ENCODE measurements at regions not wholly inside any gene's neighbourhood (a gene's known extent, or its start where the extent isn't known, plus 50 kb on each side); places are given as distances from the start of the nearest gene placed in this dataset.

DNA sequence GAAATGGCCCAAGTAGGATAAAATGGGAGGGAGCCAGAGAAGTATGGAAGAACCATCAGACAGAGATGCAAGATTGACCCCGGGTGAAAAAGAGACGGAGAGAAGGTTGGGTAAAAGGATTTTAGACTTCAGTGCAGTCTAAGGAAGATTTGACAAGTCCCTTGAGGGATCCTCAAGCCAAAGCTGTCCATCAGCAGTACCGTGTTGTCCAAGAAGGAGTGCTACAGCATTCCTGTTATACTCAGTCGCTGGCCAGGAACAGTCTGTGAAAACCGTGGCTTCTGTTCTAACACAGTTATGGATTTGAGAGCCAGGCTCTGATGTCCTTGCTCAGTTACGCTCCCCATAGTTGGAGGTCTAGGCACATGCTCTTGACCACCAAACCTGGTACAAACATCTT is 383.9 kb upstream of the DAB2 start:
- ChIA-PET CTCF (no interaction called here), POLR2A (no interaction called here)
- no peak for DNase-seq (ENCODE audit: extremely low spot score)
- TF ChIP-seq FOXM1 (IDR thresholded peaks at IDR 0.05; ENCODE audit: borderline replicate concordance) (no peak), FOXK2 (IDR thresholded peaks at IDR 0.05) (no peak), LEF1 (IDR thresholded peaks at IDR 0.05; ENCODE audit: borderline replicate concordance) (no peak), HDGF (IDR thresholded peaks at IDR 0.05; ENCODE audit: borderline replicate concordance) (no peak), FOXA1 (IDR thresholded peaks at IDR 0.05) (no peak), ZNF384 (IDR thresholded peaks at IDR 0.05) (no peak), ARNT (IDR thresholded peaks at IDR 0.05) (no peak), TARDBP (IDR thresholded peaks at IDR 0.05) (no peak), SP1 (IDR thresholded peaks at IDR 0.05) (no peak), CTBP1 (IDR thresholded peaks at IDR 0.05; ENCODE audit: borderline replicate concordance) (no peak)
- TF ChIP-seq, protein P1, sequence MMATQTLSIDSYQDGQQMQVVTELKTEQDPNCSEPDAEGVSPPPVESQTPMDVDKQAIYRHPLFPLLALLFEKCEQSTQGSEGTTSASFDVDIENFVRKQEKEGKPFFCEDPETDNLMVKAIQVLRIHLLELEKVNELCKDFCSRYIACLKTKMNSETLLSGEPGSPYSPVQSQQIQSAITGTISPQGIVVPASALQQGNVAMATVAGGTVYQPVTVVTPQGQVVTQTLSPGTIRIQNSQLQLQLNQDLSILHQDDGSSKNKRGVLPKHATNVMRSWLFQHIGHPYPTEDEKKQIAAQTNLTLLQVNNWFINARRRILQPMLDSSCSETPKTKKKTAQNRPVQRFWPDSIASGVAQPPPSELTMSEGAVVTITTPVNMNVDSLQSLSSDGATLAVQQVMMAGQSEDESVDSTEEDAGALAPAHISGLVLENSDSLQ (IDR thresholded peaks at IDR 0.05) = no peak

DNA sequence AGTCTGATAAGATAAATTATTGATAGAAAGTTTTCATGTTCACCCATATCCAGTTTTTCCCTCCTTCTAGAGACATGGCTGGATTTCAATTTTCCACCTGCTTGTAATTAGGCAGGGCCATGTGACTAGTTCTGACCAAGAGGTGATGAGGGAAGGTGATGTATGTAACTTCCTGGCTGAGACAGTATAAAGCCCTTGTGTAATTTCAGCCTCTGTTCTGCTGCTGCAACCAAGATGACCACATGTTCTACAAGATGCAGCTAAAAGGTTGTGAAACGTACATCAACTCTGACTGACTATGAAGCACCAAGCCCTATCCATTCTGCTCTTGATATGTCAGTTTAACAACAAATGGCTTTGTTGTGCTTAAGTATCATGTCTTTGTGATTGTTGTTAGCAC is 376.5 kb upstream of the DAB2 start:
- ChIA-PET POLR2A (no interaction called here), CTCF (no interaction called here)
- no peak for DNase-seq (ENCODE audit: extremely low spot score)
- TF ChIP-seq TARDBP (IDR thresholded peaks at IDR 0.05) (no peak), FOXM1 (IDR thresholded peaks at IDR 0.05; ENCODE audit: borderline replicate concordance) (no peak), SP1 (IDR thresholded peaks at IDR 0.05) (no peak), LEF1 (IDR thresholded peaks at IDR 0.05; ENCODE audit: borderline replicate concordance) (no peak), SUZ12 (IDR thresholded peaks at IDR 0.05) (no peak), FOXK2 (IDR thresholded peaks at IDR 0.05) (no peak)

DNA sequence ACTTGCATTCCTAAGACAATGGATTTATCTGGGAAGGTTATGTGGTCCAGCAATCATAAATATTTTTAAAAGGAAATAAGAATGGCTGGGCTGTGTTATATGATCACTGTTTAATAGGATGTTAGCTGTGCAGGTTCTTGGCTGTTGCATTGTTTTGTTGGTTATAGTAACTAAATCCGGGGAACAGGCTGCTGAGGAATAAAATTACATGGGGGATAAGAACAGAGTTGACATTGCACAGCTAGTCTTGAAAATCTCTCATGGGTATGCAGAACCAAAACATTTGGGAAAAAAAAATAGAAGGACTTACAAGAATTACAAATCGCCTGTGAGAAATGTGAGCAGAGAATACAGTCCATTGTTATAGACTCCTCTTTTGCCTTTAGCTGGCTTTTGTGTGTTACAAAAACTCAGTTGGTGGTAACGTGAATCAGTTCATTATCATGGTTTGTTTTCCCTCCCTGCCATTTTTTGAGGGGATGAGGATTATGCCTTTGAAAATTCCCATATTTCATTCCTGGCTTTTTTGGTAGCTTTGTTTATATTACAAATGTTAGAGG is 375.3 kb upstream of the DAB2 start:
- ChIA-PET POLR2A (no interaction called here), CTCF (no interaction called here)
- DNase-seq (ENCODE audit: extremely low spot score) = no peak
- TF ChIP-seq L3MBTL2 (conservative IDR thresholded peaks at IDR 0.05) = no peak
- no peak for TF ChIP-seq BHLHE40 (IDR thresholded peaks at IDR 0.05; ENCODE audit: borderline replicate concordance)
- no peak for TF ChIP-seq SP1 (IDR thresholded peaks at IDR 0.05)
- TF ChIP-seq ZNF384 (IDR thresholded peaks at IDR 0.05) = no peak
- TF ChIP-seq FOXK2 (IDR thresholded peaks at IDR 0.05) = no peak

DNA sequence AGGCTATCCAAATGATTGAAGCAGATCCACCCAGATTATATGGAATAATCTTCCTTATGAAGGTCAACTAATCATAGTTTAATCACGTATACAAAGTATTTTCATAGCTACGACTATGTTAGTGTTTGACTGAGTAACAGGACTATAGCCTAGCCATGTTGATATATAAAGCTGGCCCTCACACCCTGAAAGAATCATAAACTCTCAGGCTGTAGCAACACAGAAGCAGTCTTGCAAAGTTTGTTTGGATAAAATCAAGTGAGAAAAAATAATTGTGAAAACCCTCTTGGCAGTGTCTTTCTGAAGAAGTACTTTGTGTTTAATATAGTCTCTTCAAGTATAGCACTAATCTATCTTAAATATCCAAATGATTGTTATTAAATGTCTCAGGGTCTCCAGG is 374.5 kb upstream of the DAB2 start:
- CTCF ChIA-PET = interaction anchor here (0.6 kb wide), 1 partner anchor 168 kb away, joined by 5 read pairs; no protein-coding TSS in a partner anchor
- no peak for DNase-seq (ENCODE audit: extremely low spot score)
- TF ChIP-seq CTBP1 (IDR thresholded peaks at IDR 0.05; ENCODE audit: borderline replicate concordance) (no peak), SUZ12 (IDR thresholded peaks at IDR 0.05) (no peak), ZNF384 (IDR thresholded peaks at IDR 0.05) (no peak), NFRKB (IDR thresholded peaks at IDR 0.05) (no peak), FOXA1 (IDR thresholded peaks at IDR 0.05) (no peak), BHLHE40 (IDR thresholded peaks at IDR 0.05; ENCODE audit: borderline replicate concordance) (no peak), LEF1 (IDR thresholded peaks at IDR 0.05; ENCODE audit: borderline replicate concordance) (no peak), TARDBP (IDR thresholded peaks at IDR 0.05) (no peak), FOXM1 (IDR thresholded peaks at IDR 0.05; ENCODE audit: borderline replicate concordance) (no peak)
- POLR2A ChIA-PET = no interaction called here

DNA sequence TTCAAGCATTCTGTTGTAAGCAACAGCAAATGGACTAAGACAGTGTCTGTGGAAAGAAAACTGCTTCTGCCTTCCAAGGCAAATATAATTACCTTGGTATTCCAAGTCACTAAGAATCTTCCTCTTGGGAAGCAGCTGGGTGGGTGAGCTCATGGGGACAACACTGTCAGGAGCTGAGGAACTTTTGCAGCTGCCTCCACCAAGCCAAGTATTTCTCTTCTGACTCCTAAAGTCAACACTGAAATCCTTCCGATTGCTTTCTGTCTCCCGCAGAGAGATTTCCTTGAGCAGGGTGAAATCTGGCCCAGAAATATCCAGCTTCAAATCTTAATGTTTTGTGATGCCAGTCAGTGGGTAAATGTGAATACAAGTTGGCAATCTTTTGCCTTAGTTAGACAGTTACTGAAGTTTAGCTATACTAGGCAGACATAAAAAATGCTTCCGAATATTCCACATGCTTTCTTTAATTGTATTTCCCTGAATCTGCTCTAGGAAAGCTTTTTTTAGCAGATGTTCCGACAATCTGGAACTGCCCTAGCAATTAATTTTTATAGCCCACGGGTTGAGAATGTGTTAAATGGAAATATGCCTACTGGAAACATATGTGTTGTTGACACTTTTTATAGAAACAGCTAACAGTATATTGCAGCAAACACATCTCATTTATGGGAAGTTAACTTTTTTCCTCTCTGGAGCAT is 369.9 kb upstream of the DAB2 start:
- no peak for DNase-seq (ENCODE audit: extremely low spot score)
- CTCF ChIA-PET = no interaction called here
- POLR2A ChIA-PET = no interaction called here
- no peak for TF ChIP-seq HDGF (IDR thresholded peaks at IDR 0.05; ENCODE audit: borderline replicate concordance)
- TF ChIP-seq SP1 (IDR thresholded peaks at IDR 0.05) = no peak
- no peak for TF ChIP-seq NFRKB (IDR thresholded peaks at IDR 0.05)
- TF ChIP-seq BHLHE40 (IDR thresholded peaks at IDR 0.05; ENCODE audit: borderline replicate concordance) = no peak
- no peak for TF ChIP-seq ELF4 (IDR thresholded peaks at IDR 0.05)
- TF ChIP-seq L3MBTL2 (conservative IDR thresholded peaks at IDR 0.05) = no peak
- no peak for TF ChIP-seq FOXA1 (IDR thresholded peaks at IDR 0.05)
- TF ChIP-seq ARNT (IDR thresholded peaks at IDR 0.05) = no peak
- TF ChIP-seq LEF1 (IDR thresholded peaks at IDR 0.05; ENCODE audit: borderline replicate concordance) = no peak
- no peak for TF ChIP-seq SUZ12 (IDR thresholded peaks at IDR 0.05)

DNA sequence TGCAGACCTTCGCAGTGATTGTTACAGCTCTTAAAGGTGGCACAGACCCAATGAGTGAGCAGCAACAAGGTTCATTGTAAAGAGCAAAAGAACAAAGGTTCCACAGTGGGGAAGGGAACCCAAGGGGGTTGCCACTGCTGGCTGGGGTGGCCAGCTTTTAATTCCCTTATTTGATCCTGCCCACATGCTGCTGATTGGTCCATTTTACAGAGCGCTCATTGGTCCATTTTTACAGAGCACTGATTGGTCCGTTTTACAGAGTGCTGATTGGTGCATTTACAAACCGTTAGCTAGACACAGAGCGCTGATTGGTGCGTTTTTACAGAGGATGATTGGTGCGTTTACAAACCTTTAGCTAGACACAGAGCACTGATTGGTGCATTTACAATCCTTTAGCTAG is 360.6 kb upstream of the DAB2 start:
- DNase-seq (ENCODE audit: extremely low spot score) = no peak
- CTCF ChIA-PET = no interaction called here
- POLR2A ChIA-PET = no interaction called here
- TF ChIP-seq SP1 (IDR thresholded peaks at IDR 0.05) (no peak), TARDBP (IDR thresholded peaks at IDR 0.05) (no peak), ELF4 (IDR thresholded peaks at IDR 0.05) (no peak), LEF1 (IDR thresholded peaks at IDR 0.05; ENCODE audit: borderline replicate concordance) (no peak), FOXM1 (IDR thresholded peaks at IDR 0.05; ENCODE audit: borderline replicate concordance) (no peak), FOXK2 (IDR thresholded peaks at IDR 0.05) (no peak), L3MBTL2 (conservative IDR thresholded peaks at IDR 0.05) (no peak), BHLHE40 (IDR thresholded peaks at IDR 0.05; ENCODE audit: borderline replicate concordance) (no peak), HDGF (IDR thresholded peaks at IDR 0.05; ENCODE audit: borderline replicate concordance) (no peak), CTBP1 (IDR thresholded peaks at IDR 0.05; ENCODE audit: borderline replicate concordance) (no peak), SUZ12 (IDR thresholded peaks at IDR 0.05) (no peak), NFRKB (IDR thresholded peaks at IDR 0.05) (no peak), ARNT (IDR thresholded peaks at IDR 0.05) (no peak)

DNA sequence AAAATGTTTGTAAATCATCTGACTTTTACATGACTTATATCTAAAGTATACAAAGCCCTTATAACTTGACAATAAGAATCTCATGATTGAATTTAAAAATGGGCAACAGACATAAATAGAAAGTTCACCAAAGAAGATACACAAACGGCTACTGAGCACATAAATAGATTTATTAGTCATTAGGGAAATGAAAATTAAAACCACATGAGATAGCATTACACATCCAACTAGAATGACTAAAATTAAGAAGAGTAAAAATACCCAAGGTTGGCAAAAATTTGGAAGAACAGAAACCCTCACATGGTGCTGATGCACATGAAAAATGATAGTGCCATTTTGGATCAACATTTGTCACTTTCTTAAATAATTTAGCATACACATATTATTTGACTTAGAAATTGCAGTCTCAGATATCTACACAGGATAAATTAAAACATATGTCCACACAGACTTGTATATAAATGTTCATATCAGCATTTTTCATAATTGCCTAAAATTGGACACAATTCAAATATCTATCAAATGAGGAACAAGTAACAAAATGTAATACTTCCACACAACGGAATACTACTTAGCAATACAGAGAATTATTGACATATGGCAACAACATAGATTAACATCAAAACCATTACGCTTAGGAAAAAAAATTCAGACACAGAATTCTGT is 359.1 kb upstream of the DAB2 start:
- DNase-seq (ENCODE audit: extremely low spot score) = no peak
- POLR2A ChIA-PET = no interaction called here
- TF ChIP-seq TARDBP (IDR thresholded peaks at IDR 0.05) (no peak), HDGF (IDR thresholded peaks at IDR 0.05; ENCODE audit: borderline replicate concordance) (no peak), SUZ12 (IDR thresholded peaks at IDR 0.05) (no peak), LEF1 (IDR thresholded peaks at IDR 0.05; ENCODE audit: borderline replicate concordance) (no peak), BHLHE40 (IDR thresholded peaks at IDR 0.05; ENCODE audit: borderline replicate concordance) (no peak), FOXM1 (IDR thresholded peaks at IDR 0.05; ENCODE audit: borderline replicate concordance) (no peak), L3MBTL2 (conservative IDR thresholded peaks at IDR 0.05) (no peak), CTBP1 (IDR thresholded peaks at IDR 0.05; ENCODE audit: borderline replicate concordance) (no peak), FOXA1 (IDR thresholded peaks at IDR 0.05) (no peak), NFRKB (IDR thresholded peaks at IDR 0.05) (no peak), SP1 (IDR thresholded peaks at IDR 0.05) (no peak), ELF4 (IDR thresholded peaks at IDR 0.05) (no peak), ZNF384 (IDR thresholded peaks at IDR 0.05) (no peak)
- TF ChIP-seq, protein P1 (IDR thresholded peaks at IDR 0.05) = no peak
- CTCF ChIA-PET = no interaction called here
